ENCODE measurements at regions not wholly inside any gene's neighbourhood (a gene's known extent, or its start where the extent isn't known, plus 50 kb on each side); places are given as distances from the start of the nearest gene placed in this dataset.

DNA sequence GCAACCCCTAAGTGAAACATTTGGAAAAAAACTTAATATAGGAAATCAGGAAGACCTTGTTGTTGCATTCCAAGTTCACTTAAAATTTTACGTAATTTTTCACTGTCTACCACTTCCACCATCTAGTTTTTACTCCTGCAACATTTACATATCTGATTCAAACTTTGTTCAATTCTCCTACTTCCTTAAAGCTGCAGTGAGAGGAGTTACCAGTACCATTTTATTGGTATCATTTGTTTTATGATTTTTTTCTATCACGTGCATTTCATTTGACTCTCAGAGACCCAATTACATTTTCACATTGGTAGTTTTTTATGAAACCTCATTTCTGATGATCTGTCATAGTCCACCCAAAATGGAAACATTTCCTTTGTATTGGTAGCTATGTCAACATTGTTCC lies 284.9 kb upstream of the MDFIC2 start:
- Histone ChIP-seq H3K9me2 (replicated peaks; ENCODE audit: insufficient read depth, low read length) (no peaks in the 10 kb centered on the region), H3K9ac (ENCODE audit: low read length) (no peak overlapping the region), H4K20me1 (ENCODE audit: low read depth, low read length) (no peaks in the 10 kb centered on the region), H3K36me3 (ENCODE audit: low read length) (no peaks in the 10 kb centered on the region), H3F3A (ENCODE audit: insufficient read depth) (no peaks in the 10 kb centered on the region), H3K27me3 (ENCODE audit: low read length) (no peaks in the 10 kb centered on the region), H3K4me2 (ENCODE audit: low read depth, low read length, poor library complexity, severe bottlenecking) (no peak overlapping the region), H3K27ac (ENCODE audit: low read depth, low read length) (no peak overlapping the region), H3K4me3 (ENCODE audit: insufficient read depth, low read length, poor library complexity, severe bottlenecking) (no peak overlapping the region), H3K9me3 (ENCODE audit: insufficient read depth, low read length) (no peaks in the 10 kb centered on the region), H3K79me2 (ENCODE audit: insufficient read depth, low read length) (no peaks in the 10 kb centered on the region), H2AFZ (ENCODE audit: low read depth, low read length, severe bottlenecking) (no peak overlapping the region)
- TF ChIP-seq, protein P1, sequence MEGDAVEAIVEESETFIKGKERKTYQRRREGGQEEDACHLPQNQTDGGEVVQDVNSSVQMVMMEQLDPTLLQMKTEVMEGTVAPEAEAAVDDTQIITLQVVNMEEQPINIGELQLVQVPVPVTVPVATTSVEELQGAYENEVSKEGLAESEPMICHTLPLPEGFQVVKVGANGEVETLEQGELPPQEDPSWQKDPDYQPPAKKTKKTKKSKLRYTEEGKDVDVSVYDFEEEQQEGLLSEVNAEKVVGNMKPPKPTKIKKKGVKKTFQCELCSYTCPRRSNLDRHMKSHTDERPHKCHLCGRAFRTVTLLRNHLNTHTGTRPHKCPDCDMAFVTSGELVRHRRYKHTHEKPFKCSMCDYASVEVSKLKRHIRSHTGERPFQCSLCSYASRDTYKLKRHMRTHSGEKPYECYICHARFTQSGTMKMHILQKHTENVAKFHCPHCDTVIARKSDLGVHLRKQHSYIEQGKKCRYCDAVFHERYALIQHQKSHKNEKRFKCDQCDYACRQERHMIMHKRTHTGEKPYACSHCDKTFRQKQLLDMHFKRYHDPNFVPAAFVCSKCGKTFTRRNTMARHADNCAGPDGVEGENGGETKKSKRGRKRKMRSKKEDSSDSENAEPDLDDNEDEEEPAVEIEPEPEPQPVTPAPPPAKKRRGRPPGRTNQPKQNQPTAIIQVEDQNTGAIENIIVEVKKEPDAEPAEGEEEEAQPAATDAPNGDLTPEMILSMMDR (IDR thresholded peaks at IDR 0.05; ENCODE audit: insufficient read depth, low read length, poor library complexity, severe bottlenecking): no peak
- TF ChIP-seq EZH2phosphoT487 (conservative IDR thresholded peaks at IDR 0.05; ENCODE audit: low read length): no peak

- Histone ChIP-seq H3K27ac (ENCODE audit: low read depth, low read length) (no peak overlapping the region), H3K9me3 (ENCODE audit: insufficient read depth, low read length) (no peaks in the 10 kb centered on the region), H3K9me2 (replicated peaks; ENCODE audit: insufficient read depth, low read length) (no peaks in the 10 kb centered on the region), H3K4me3 (ENCODE audit: insufficient read depth, low read length, poor library complexity, severe bottlenecking) (no peak overlapping the region), H4K20me1 (ENCODE audit: low read depth, low read length) (no peaks in the 10 kb centered on the region; the same call in 1 of the 2 replicates), H3K9ac (ENCODE audit: low read length) (no peak overlapping the region), H3K36me3 (ENCODE audit: low read length) (no peaks in the 10 kb centered on the region), H3F3A (ENCODE audit: insufficient read depth) (no peaks in the 10 kb centered on the region), H3K4me2 (ENCODE audit: low read depth, low read length, poor library complexity, severe bottlenecking) (no peak overlapping the region), H2AFZ (ENCODE audit: low read depth, low read length, severe bottlenecking) (no peak overlapping the region), H3K79me2 (ENCODE audit: insufficient read depth, low read length) (no peaks in the 10 kb centered on the region), H3K27me3 (ENCODE audit: low read length) (no peaks in the 10 kb centered on the region)
- TF ChIP-seq, protein P1 (IDR thresholded peaks at IDR 0.05; ENCODE audit: insufficient read depth, low read length, poor library complexity, severe bottlenecking): no peak
- TF ChIP-seq EZH2phosphoT487 (conservative IDR thresholded peaks at IDR 0.05; ENCODE audit: low read length): no peak
Measured at GRCh38 chr3:70583682-70584081, 271.2 kb upstream of the MDFIC2 start.

- H3K79me2 ChIP-seq (ENCODE audit: insufficient read depth, low read length): no peaks in the 10 kb centered on the region
- no peaks in the 10 kb centered on the region for H3K27me3 ChIP-seq (ENCODE audit: low read length)
- H3K4me2 ChIP-seq (ENCODE audit: low read depth, low read length, poor library complexity, severe bottlenecking): no peak overlapping the region
- no peaks in the 10 kb centered on the region for H3K36me3 ChIP-seq (ENCODE audit: low read length)
- H3K9me2 ChIP-seq (replicated peaks; ENCODE audit: insufficient read depth, low read length): no peaks in the 10 kb centered on the region
- no peak overlapping the region for H3K27ac ChIP-seq (ENCODE audit: low read depth, low read length)
- H4K20me1 ChIP-seq (ENCODE audit: low read depth, low read length): no peaks in the 10 kb centered on the region; the same call in 1 of the 2 replicates
- H3K4me3 ChIP-seq (ENCODE audit: insufficient read depth, low read length, poor library complexity, severe bottlenecking): no peak overlapping the region
- no peak for TF ChIP-seq EZH2phosphoT487 (conservative IDR thresholded peaks at IDR 0.05; ENCODE audit: low read length)
- TF ChIP-seq, protein P1 (IDR thresholded peaks at IDR 0.05; ENCODE audit: insufficient read depth, low read length, poor library complexity, severe bottlenecking): no peak
- no peak overlapping the region for H2AFZ ChIP-seq (ENCODE audit: low read depth, low read length, severe bottlenecking)
- no peaks in the 10 kb centered on the region for H3F3A ChIP-seq (ENCODE audit: insufficient read depth)
- no peak overlapping the region for H3K9ac ChIP-seq (ENCODE audit: low read length)
- H3K9me3 ChIP-seq (ENCODE audit: insufficient read depth, low read length): no peaks in the 10 kb centered on the region
Measured at GRCh38 chr3:70582803-70583202, 270.4 kb upstream of the MDFIC2 start.

All from SU-DHL-6 (cell line).